H1 (cell line): ENCODE measurements at regions not wholly inside any gene's neighbourhood (a gene's known extent, or its start where the extent isn't known, plus 50 kb on each side); places are given as distances from the start of the nearest gene placed in this dataset.

Source experiments
- CTCF ChIA-PET: fragments of 300-600 bp; sonication (Branson Sonifier 250); formaldehyde crosslinking; loops from one replicate; lab custom pipeline; 2021; ENCODE audit not compliant: partially characterized antibody; lab: Charles Lee
- POLR2A ChIA-PET: fragments of 300-600 bp; sonication (Branson Sonifier 250); formaldehyde crosslinking; loops from one replicate; lab custom pipeline; 2021; ENCODE audit warnings: inconsistent platforms; ENCODE audit not compliant: partially characterized antibody; lab: Charles Lee
- DNase-seq, 2 experiments: peaks; one replicate each; pipeline versions ENCODE4 v3.0.0 to v3.0.0-alpha.2; 2010 to 2022; ENCODE audit warnings: low spot score in 2 of 2, low read depth in 1 of 2, mixed read lengths in 1 of 2
- FAIRE-seq: peaks from 2 replicates; lab custom pipeline; 2011; peaks lifted over from hg19 to GRCh38; lab: Jason Lieb, UNC
- H2AFZ ChIP-seq: 2 replicates; pipeline ENCODE4 v1.8.1; 2012; ENCODE audit warnings: low read length, inconsistent platforms
- H2AK5ac ChIP-seq: 2 replicates; pipeline ENCODE4 v1.6.1; 2013; ENCODE audit warnings: low read depth, low read length
- H2BK120ac ChIP-seq: replicated peaks from 2 replicates; pipeline ENCODE3; 2013; ENCODE audit warnings: low read depth, low read length, inconsistent platforms
- H2BK12ac ChIP-seq: 2 replicates; pipeline ENCODE4 v1.6.1; 2013; ENCODE audit warnings: low read depth, low read length
- H2BK15ac ChIP-seq: 2 replicates; pipeline ENCODE4 v1.6.1; 2013; ENCODE audit warnings: low read length
- H2BK20ac ChIP-seq: 2 replicates; pipeline ENCODE4 v1.6.1; 2013; ENCODE audit warnings: low read length
- H2BK5ac ChIP-seq: 2 replicates; pipeline ENCODE4 v1.6.1; 2013; ENCODE audit warnings: low read depth, low read length
- H3K14ac ChIP-seq: 2 replicates; pipeline ENCODE4 v1.6.1; 2013; ENCODE audit warnings: inconsistent platforms; ENCODE audit not compliant: insufficient read length
- H3K18ac ChIP-seq: 2 replicates; pipeline ENCODE4 v1.6.1; 2013; ENCODE audit warnings: low read length; ENCODE audit errors: extremely low read depth
- H3K23ac ChIP-seq: 2 replicates; pipeline ENCODE4 v1.6.1; 2013; ENCODE audit warnings: inconsistent platforms; ENCODE audit not compliant: insufficient read length
- H3K23me2 ChIP-seq: 2 replicates; pipeline ENCODE4 v1.6.1; 2013; ENCODE audit warnings: low read depth, low read length
- H3K27ac ChIP-seq: 2 replicates; pipeline ENCODE4 v1.6.1; 2011; ENCODE audit warnings: low read depth, low read length, inconsistent platforms
- H3K27me3 ChIP-seq, 4 experiments: replicated peaks in 1 of 4; 1 replicate in 1 of 4; 2 replicates in 3 of 4; pipeline versions ENCODE4 v1.6.1 to v1.8.1; 2011 to 2013; ENCODE audit warnings: low read length in 3 of 4, mild to moderate bottlenecking in 3 of 4, inconsistent platforms in 2 of 4, mixed read lengths in 2 of 4, moderate library complexity in 1 of 4; ENCODE audit not compliant: control insufficient read depth in 3 of 4, insufficient read depth in 3 of 4; ENCODE audit errors: extremely low read depth in 1 of 4
- H3K36me3 ChIP-seq, 4 experiments: 2 replicates each; pipeline versions ENCODE4 v1.6.1 to v1.8.1; 2011 to 2013; ENCODE audit warnings: mild to moderate bottlenecking in 4 of 4, low read length in 3 of 4, moderate library complexity in 2 of 4, control low read depth in 1 of 4, inconsistent platforms in 1 of 4; ENCODE audit not compliant: insufficient read depth in 4 of 4, control insufficient read depth in 2 of 4
- H3K4ac ChIP-seq: replicated peaks from 2 replicates; pipeline ENCODE3; 2013; ENCODE audit warnings: low read length, low read depth, mixed read lengths, inconsistent platforms; ENCODE audit not compliant: insufficient read length
- H3K4me1 ChIP-seq, 4 experiments: replicated peaks in 1 of 4; 1 replicate in 1 of 4; 2 replicates in 3 of 4; pipeline versions ENCODE4 v1.6.1 to v1.8.1; 2011 to 2013; ENCODE audit warnings: low read length in 3 of 4, inconsistent platforms in 2 of 4, mixed read lengths in 1 of 4; ENCODE audit not compliant: insufficient read depth in 4 of 4, control insufficient read depth in 3 of 4
- H3K4me2 ChIP-seq, 2 experiments: 2 replicates each; pipeline versions ENCODE4 v1.6.1 to v1.8.1; 2011 to 2013; ENCODE audit warnings: low read depth in 2 of 2, low read length in 2 of 2, control low read depth in 1 of 2, inconsistent platforms in 1 of 2, mild to moderate bottlenecking in 1 of 2; ENCODE audit not compliant: insufficient read depth in 1 of 2
- H3K4me3 ChIP-seq, 4 experiments: fragments of 200-600, 300-600 bp in 1 of 4; sonication (generic), shearing (Covaris generic), sonication (Bioruptor Twin) in 1 of 4; 2 replicates each; pipeline versions ENCODE4 v1.5.1 to v1.8.1; 2011 to 2016; ENCODE audit warnings: low read length in 4 of 4, low read depth in 3 of 4, control low read depth in 2 of 4, inconsistent platforms in 2 of 4, mild to moderate bottlenecking in 2 of 4, mixed read lengths in 1 of 4, moderate library complexity in 1 of 4; ENCODE audit not compliant: insufficient read depth in 2 of 4; ENCODE audit errors: extremely low read depth in 1 of 4
- H3K56ac ChIP-seq: replicated peaks from 2 replicates; pipeline ENCODE3; 2013; ENCODE audit warnings: low read depth, mild to moderate bottlenecking, mixed read lengths, low read length, inconsistent platforms; ENCODE audit not compliant: insufficient read length
- H3K79me1 ChIP-seq: 2 replicates; pipeline ENCODE4 v1.6.1; 2013; ENCODE audit warnings: low read depth, low read length, control low read depth
- H3K79me2 ChIP-seq, 2 experiments: 2 replicates each; pipeline versions ENCODE4 v1.6.1 to v1.8.1; 2012 to 2013; ENCODE audit warnings: low read length in 2 of 2, mild to moderate bottlenecking in 2 of 2, inconsistent platforms in 1 of 2; ENCODE audit not compliant: insufficient read depth in 2 of 2, control insufficient read depth in 1 of 2
- H3K9ac ChIP-seq, 4 experiments: replicated peaks in 1 of 4; 1 replicate in 1 of 4; 2 replicates in 3 of 4; pipeline versions ENCODE4 v1.6.1 to v1.8.1; 2011 to 2013; ENCODE audit warnings: low read depth in 3 of 4, low read length in 3 of 4, control low read depth in 2 of 4, mild to moderate bottlenecking in 2 of 4, moderate library complexity in 2 of 4, inconsistent platforms in 1 of 4; ENCODE audit errors: extremely low read depth in 1 of 4
- H3K9me3 ChIP-seq, 2 experiments: 2 replicates each; pipeline versions ENCODE4 v1.6.1 to v1.8.1; 2012 to 2013; ENCODE audit warnings: mild to moderate bottlenecking in 2 of 2, moderate library complexity in 2 of 2, control low read depth in 1 of 2, inconsistent platforms in 1 of 2, low read depth in 1 of 2, low read length in 1 of 2, mixed read lengths in 1 of 2; ENCODE audit not compliant: insufficient read depth in 2 of 2
- H4K20me1 ChIP-seq, 2 experiments: replicated peaks in 1 of 2; 2 replicates each; pipeline versions ENCODE3 to v1.8.1; 2011 to 2013; ENCODE audit warnings: inconsistent platforms in 2 of 2, low read length in 2 of 2, mild to moderate bottlenecking in 1 of 2; ENCODE audit not compliant: insufficient read depth in 2 of 2, control insufficient read depth in 1 of 2
- H4K5ac ChIP-seq: 2 replicates; pipeline ENCODE4 v1.6.1; 2013; ENCODE audit warnings: low read length, low read depth, mixed read lengths, inconsistent platforms; ENCODE audit not compliant: insufficient read length
- H4K8ac ChIP-seq: 2 replicates; pipeline ENCODE4 v1.8.0; 2013; ENCODE audit warnings: mild to moderate bottlenecking, moderate library complexity, low read length, inconsistent platforms; ENCODE audit not compliant: insufficient read depth; ENCODE audit errors: extremely low read depth
- H4K91ac ChIP-seq: replicated peaks from 2 replicates; pipeline ENCODE3; 2013; ENCODE audit warnings: low read length, mixed read lengths, inconsistent platforms; ENCODE audit not compliant: insufficient read length
- CHD2 ChIP-seq: IDR thresholded peaks from 2 replicates; pipeline ENCODE4 v1.6.1; 2012; ENCODE audit warnings: low read length, improper control_type of control experiment
- RXRA ChIP-seq: IDR thresholded peaks from 2 replicates; pipeline ENCODE4 v1.6.1; 2011; ENCODE audit warnings: low read depth, mild to moderate bottlenecking, low read length, moderate library complexity; ENCODE audit not compliant: insufficient read depth
- TAF7 ChIP-seq: optimal IDR thresholded peaks from 2 replicates; pipeline ENCODE3; 2011; ENCODE audit warnings: low read depth, mild to moderate bottlenecking, inconsistent platforms, low read length, moderate library complexity, borderline replicate concordance
- WGBS, 2 experiments: shearing (Covaris generic) in 1 of 2; methylation state at CpG; one replicate each; pipeline versions ENCODE4 v1.1.6 to v1.1.7; 2013 to 2015; ENCODE audit warnings: low lambda C conversion rate in 2 of 2, mixed read lengths in 2 of 2, inconsistent platforms in 1 of 2, low coverage in 1 of 2, missing lambda C conversion rate in 1 of 2; ENCODE audit not compliant: insufficient replicate concordance in 2 of 2, insufficient coverage in 1 of 2, insufficient read length in 1 of 2; ENCODE audit errors: extremely low coverage in 1 of 2, missing lambda C conversion rate in 1 of 2; 5-methylcytosine and 5-hydroxymethylcytosine counted together

DNA sequence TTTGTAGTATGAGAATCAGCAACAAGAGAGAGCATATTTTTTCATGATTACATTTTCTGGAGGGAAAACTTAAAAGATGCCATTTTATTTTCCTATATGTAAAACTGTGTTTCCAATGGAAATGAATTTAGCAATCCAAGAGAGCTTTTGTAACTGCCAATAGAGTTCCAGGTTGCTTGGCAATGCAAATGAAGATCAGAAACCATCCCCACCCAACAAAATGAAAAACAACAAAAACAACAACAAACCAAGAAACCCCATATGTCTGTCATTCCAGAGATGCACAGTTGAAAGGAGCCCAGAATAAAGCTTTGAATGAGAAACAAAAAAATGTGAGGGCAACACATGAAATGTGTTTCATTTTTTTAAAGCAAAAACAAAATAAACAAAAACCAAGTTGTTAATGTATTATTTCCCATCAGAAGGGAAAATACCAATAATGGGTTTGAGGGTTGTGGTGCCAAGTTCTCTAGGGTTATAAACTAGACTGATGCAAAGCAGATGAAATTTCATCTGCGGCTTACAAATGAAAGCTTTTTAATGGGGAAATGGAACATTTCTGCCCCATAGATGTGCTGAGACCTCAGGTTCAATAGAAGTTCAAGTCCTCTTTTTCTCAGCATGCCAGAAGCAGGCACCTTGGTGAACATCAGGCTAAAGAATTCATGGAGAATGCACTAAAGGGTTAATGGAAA is 121.5 kb upstream of the MCHR2 start:
- no peak overlapping the region for H3K27ac ChIP-seq
- no peak overlapping the region for H3K4me2 ChIP-seq
- 90% methylated on average over 1 of the region's 1 CpG; no CpG with 5 or more reads in 1 of the 2 experiments for WGBS, 2 experiments
- no peak overlapping the region for H3K18ac ChIP-seq
- no peaks in the 10 kb centered on the region for H3K23me2 ChIP-seq
- no peaks in the 10 kb centered on the region for H3K79me2 ChIP-seq
- ChIA-PET POLR2A (no interaction called here), CTCF (interaction anchor here (0.7 to 3.4 kb wide), 19 partner anchors 9 to 548 kb away, joined by 3 to 29 read pairs (median 5); partner anchors contain the start of gene SIM1)
- no peak for FAIRE-seq
- H3K4ac ChIP-seq, result no peak overlapping the region
- H3K79me1 ChIP-seq, result no peaks in the 10 kb centered on the region
- no peak overlapping the region for H2AK5ac ChIP-seq
- no peaks in the 10 kb centered on the region for H3K36me3 ChIP-seq
- no peak overlapping the region for H3K23ac ChIP-seq
- H3K4me1 ChIP-seq, result no peaks in the 10 kb centered on the region
- no peak overlapping the region for H3K9ac ChIP-seq
- no peak overlapping the region for H4K91ac ChIP-seq
- no peak overlapping the region for H4K5ac ChIP-seq
- H2BK15ac ChIP-seq, result no peak overlapping the region
- no peak overlapping the region for H3K14ac ChIP-seq
- no peak overlapping the region for H2BK20ac ChIP-seq
- H4K8ac ChIP-seq, result no peak overlapping the region
- H2BK120ac ChIP-seq, result no peak overlapping the region
- no peaks in the 10 kb centered on the region for H3K9me3 ChIP-seq
- H3K4me3 ChIP-seq, result no peak overlapping the region
- H2BK12ac ChIP-seq, result no peak overlapping the region
- no peak overlapping the region for H3K56ac ChIP-seq
- no peak overlapping the region for H2AFZ ChIP-seq
- no peak overlapping the region for H2BK5ac ChIP-seq
- peaks cover 0 to 1% (median 0%) of the 10 kb centered on the region in 4 experiments; a peak in 1 of 7 replicates for H3K27me3 ChIP-seq
- no peaks in the 10 kb centered on the region for H4K20me1 ChIP-seq
- DNase-seq, result no peak
- TF ChIP-seq TAF7 (no peak), RXRA (no peak), CHD2 (no peak)
